ENCODE measurements at regions not wholly inside any gene's neighbourhood (a gene's known extent, or its start where the extent isn't known, plus 50 kb on each side); places are given as distances from the start of the nearest gene placed in this dataset.

DNA sequence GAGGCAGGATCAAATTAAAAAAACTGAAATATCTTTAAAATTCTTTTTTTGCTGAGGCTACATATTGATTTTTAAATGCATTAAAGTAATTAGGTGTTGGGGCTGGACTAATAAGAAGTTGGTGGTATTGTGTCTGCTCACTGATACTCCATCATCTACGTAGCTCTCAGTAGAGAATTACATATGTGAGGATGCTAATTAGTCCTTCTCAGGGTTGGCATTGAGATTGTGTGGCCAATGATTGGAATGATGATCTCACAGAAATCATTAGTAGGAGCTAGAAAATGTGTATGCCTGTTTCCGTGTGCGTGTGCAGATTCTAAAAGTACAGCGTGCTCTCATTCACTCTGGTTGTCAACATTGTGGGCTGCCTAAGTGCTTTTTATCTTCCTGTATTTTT, 283.8 kb downstream of the SH3GL2 start:
- TF ChIP-seq NR2C2 (CRISPR knock-in tag; IDR thresholded peaks at IDR 0.05) (no peak), FOXP4 (CRISPR knock-in tag; IDR thresholded peaks at IDR 0.05) (no peak)
- TF ChIP-seq, protein P1, sequence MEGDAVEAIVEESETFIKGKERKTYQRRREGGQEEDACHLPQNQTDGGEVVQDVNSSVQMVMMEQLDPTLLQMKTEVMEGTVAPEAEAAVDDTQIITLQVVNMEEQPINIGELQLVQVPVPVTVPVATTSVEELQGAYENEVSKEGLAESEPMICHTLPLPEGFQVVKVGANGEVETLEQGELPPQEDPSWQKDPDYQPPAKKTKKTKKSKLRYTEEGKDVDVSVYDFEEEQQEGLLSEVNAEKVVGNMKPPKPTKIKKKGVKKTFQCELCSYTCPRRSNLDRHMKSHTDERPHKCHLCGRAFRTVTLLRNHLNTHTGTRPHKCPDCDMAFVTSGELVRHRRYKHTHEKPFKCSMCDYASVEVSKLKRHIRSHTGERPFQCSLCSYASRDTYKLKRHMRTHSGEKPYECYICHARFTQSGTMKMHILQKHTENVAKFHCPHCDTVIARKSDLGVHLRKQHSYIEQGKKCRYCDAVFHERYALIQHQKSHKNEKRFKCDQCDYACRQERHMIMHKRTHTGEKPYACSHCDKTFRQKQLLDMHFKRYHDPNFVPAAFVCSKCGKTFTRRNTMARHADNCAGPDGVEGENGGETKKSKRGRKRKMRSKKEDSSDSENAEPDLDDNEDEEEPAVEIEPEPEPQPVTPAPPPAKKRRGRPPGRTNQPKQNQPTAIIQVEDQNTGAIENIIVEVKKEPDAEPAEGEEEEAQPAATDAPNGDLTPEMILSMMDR (IDR thresholded peaks at IDR 0.05) = no peak
- TF ChIP-seq, protein P2, sequence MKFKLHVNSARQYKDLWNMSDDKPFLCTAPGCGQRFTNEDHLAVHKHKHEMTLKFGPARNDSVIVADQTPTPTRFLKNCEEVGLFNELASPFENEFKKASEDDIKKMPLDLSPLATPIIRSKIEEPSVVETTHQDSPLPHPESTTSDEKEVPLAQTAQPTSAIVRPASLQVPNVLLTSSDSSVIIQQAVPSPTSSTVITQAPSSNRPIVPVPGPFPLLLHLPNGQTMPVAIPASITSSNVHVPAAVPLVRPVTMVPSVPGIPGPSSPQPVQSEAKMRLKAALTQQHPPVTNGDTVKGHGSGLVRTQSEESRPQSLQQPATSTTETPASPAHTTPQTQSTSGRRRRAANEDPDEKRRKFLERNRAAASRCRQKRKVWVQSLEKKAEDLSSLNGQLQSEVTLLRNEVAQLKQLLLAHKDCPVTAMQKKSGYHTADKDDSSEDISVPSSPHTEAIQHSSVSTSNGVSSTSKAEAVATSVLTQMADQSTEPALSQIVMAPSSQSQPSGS (CRISPR knock-in tag; IDR thresholded peaks at IDR 0.05; ENCODE audit: borderline replicate concordance, low read depth) = no peak

Data from WTC11 (cell line).